Erythroblast (primary cell): ENCODE measurements at regions not wholly inside any gene's neighbourhood (a gene's known extent, or its start where the extent isn't known, plus 50 kb on each side); places are given as distances from the start of the nearest gene placed in this dataset.

Source experiments
- GATA1 ChIP-seq: IDR thresholded peaks from 2 replicates; pipeline ENCODE4 v1.6.1; 2011; ENCODE audit warnings: low read depth, mild to moderate bottlenecking, control low read depth, low read length, moderate library complexity
- POLR2A ChIP-seq: IDR thresholded peaks from 2 replicates; pipeline ENCODE4 v1.6.1; 2011; ENCODE audit warnings: mild to moderate bottlenecking, low read length

GRCh38 chr21:15943009-15943666 lies 213.4 kb downstream of the USP25 start:
- TF ChIP-seq POLR2A (no peak), GATA1 (no peak)
